NCI-H128 (cell line): ENCODE measurements at regions not wholly inside any gene's neighbourhood (a gene's known extent, or its start where the extent isn't known, plus 50 kb on each side); places are given as distances from the start of the nearest gene placed in this dataset.

Experiments used
- DNase-seq: peaks from one replicate; lab custom pipeline; 2025; ENCODE audit not compliant: unreplicated experiment; lab: John Stamatoyannopoulos, UW

DNA sequence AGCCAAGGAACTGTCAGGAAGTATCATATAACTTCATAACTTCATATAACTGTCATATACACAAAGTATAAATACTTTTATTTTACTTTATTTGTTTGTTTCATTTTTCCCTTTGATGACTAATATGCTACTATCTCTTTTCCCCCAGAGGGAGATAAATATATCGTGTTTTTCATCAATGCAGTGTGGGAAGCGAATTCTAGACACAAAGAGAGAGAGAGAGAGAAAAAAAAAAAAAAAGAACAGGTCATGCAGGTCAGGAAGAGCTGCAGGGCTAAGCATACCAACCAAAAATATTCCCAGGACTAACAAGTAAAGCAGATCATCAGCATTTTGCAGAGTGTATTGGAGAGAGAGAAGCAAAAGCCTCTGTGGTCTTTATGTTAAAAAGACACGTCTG lies 1849.2 kb downstream of the STIM2 start:
- no peak for DNase-seq

DNA sequence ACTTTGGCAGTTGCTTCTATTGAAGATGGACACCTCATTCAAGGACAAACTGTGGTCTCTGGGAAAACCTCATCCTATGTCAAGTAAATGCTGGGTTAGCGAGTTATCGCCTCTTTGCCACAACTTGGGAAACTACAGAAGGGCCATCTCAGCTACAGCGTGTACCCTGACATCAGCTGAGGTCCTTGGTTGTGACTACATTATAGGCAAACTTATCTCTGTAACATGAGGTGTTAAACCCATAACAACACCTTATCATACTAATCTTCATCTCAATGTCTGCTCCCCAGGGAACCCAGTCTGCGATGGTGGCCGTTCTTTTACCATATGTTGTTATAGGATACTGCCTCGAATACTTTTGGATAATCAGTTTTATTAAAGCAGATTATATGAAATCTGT lies 1862.7 kb downstream of the STIM2 start:
- no peak for DNase-seq

DNA sequence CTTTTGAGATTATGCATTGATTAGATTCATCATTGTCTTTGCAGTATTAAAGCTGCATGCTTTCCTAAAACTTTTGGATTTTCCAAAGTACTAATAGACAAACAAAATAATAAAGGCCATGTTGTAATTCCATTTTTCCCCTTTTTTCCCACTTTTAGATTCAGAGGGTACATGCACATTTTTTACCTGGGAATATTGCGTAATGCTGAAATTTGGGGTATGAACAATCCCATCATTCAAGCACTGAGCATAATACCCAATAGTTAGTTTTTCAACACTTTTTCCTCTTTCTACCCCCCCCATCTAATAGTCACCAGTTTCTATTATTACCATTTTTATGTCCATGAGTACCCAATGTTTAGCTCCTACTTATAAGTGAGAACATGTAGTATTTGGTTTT lies 1863.6 kb downstream of the STIM2 start:
- no peak for DNase-seq

DNA sequence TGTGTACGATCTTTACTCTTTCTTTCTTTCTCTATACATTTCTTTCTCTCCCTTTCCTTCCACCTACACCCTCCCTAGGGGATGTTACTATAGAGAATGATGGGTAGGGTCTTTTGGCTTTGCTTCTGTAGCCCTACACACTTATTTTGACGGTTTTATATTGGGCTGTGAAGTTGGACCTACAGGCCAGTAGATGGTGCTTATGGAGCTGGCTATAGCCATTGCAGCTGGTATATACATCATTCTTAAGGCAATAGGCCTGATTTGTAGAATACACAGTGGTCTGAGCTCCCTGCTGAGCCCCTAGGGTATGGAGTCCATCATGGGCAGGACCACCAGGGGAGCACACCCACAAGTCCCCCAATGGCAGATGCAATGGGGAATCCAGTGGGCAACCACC lies 1869.7 kb downstream of the STIM2 start:
- no peak for DNase-seq

DNA sequence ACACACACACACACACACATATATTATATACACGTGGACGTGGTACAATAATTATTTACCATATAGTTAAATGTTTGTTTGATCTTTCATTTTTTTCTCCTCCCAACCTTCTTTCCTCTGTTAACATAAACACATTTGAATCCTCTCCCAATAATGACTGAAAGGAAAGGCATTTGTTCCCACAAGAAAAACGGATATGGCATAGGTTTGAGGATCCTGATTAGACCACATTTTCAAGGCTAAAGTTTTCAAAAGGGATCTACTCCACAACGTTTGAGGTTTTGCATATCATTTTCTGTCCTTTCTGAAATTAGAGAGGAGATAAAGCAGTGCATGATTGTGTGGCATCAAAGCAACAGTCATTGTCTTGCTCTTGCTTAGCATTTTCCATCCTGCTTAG lies 1883.4 kb downstream of the STIM2 start:
- DNase-seq: no peak

DNA sequence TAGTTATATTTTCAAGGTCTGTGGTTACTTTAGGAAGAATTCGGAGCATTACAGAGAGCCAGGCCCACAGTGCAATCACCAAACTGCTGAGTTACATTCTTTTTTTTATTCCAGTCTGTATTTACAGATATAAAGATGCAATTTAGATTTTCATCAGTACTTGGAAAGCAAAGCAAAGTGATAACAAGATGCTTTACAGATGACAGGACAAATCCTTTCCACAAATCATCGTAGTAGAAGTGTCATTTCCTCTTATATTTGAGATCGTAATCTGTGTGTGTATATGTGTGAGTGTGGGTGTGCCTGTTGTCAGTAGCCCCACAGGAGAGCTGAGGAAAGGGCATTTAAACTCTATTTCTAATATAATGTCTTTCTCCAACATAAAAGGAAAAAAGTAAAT lies 1893.7 kb downstream of the STIM2 start:
- DNase-seq: no peak

DNA sequence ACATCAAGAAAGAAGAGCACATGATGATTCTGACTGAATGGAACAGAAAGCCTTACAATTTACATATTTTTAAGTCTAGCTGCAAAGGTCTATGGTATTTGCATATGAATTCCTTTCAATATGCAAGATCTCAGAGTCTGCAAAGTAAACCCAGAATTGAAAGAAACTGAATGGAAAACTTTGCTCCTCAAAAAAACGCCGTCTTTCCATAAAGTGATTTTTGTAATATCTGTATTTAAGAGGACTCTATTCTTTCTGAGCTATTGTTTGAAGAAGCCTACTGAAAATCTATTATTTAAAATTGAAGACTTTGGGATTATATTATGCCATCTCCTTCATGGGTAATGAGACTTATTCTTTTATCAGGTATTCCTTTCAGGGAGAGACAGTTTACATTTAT lies 1894.4 kb downstream of the STIM2 start:
- DNase-seq: no peak

DNA sequence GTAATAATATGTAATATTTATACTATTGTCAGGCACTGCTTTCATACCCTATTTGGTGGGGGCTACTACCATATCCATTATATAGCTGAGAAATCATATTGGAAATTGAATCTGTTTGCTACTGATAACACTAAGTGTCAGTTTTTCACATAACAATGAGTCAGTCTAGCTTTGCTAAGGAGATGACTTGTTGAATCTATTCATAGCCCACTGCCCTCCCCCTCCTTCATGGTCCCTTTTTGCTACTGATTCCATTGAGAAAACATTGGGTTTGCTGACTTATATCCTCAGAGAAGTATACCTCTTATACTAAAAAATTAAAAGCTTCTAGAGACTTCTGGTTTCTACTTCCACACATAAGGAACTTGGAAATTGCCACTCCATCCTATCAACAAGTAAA lies 1898.4 kb downstream of the STIM2 start:
- no peak for DNase-seq

DNA sequence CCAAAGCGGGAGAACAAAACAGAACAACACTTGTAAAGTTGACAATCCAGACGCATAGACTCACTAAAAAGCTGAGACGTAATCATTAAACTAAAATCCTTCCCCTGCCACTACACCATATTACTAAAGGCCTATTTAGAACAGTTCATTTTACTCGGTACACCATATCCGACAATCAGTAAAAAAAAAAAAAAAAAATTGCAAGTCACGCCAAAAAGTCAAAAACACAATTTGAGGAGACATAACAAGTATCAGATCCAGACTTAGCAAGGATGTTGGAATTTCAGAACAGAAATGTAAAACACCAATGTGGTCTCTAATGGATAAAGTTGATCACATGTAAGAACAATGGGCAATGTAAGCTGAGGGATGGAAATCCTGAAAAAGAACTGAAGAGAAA lies 1899.4 kb downstream of the STIM2 start:
- no peak for DNase-seq

DNA sequence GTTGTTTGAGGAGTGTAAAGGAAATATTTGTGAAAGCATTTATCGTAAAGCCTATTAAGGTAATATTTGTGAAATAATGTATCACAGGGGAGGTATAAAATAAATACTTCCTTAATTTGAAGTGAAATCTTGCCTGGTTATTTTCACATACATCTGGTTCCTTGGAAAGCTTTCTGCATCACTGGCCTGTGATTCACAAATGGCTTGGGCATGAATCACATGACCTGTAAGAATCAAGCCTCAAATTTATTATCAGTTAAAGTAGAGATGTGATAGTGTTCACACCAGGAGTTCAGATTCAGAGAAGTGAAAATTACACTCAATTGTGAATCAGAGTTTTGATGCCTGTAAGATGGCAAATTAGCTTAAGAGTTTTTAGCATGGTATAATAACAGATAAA lies 1911.4 kb downstream of the STIM2 start:
- no peak for DNase-seq

DNA sequence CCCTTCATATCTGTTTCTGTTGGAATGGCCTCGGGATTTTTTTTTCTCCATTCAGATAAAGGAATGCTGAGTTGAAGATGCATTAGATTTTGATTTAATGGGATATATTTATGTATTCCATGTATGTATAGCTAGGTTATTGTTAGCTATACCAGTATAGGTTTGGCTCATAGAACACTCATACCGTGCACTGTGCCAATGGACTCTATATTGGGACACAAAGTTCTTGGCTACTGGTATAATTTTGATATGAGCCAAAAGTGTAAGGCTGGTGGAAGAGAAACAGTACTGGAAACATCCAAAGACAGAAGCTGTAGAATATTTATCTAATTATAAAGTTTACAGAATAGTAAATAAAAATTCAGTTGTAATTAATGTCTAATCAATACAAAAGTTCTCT lies 1912.1 kb downstream of the STIM2 start:
- no peak for DNase-seq

DNA sequence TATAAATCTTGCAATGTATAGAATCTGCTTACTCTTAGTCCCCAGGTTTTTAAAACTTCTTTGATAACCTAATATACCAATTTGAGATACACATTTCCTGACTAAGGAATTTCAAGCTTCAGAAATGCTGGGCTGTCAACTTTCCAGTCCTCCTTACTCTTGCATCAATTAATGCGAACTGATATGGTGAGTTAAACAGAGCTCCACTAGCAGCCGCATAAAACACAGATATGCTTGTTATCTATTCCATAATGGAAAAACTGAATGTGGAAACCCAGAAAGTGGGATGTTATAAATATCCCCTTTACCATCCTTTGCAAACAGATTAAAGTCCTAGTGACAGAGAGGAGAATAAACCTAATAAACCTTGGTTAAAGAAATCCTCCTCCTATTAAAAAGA lies 1913.7 kb downstream of the STIM2 start:
- no peak for DNase-seq

DNA sequence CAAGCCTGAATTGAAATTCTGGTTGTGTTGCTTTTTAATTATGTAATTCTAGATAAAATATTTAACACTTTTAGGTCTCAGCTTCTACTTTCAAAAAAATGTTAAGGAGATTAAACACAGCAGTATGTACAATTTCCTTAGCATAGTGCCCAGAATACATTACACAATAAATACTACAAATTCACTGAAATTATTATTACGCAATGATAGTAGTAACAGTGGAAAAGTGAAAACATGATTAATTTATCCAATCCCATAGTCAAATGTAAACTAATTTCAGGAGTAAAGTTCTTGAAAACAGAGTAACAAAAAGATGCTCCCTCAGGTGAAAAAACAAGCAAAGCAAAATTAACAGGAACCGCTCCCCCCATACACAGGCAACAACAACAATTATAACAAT lies 1915.4 kb downstream of the STIM2 start:
- no peak for DNase-seq

DNA sequence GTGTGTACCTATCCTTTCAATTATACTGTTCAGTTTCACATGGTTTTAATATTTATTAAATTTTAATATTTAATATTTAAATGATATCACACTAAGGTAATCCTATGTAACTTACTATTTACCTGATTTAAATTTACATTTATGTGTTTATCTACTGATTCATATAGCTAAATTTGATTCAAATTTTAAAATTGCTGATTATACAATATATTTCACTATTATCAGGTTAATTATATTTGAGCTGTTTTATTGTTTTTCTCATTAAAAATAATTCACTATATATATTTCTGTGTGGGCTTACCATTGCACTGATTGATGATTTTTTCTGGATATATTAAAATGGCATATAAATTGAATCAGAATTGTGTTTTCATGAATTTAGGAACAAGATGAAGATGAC lies 1923.5 kb downstream of the STIM2 start:
- DNase-seq: no peak

DNA sequence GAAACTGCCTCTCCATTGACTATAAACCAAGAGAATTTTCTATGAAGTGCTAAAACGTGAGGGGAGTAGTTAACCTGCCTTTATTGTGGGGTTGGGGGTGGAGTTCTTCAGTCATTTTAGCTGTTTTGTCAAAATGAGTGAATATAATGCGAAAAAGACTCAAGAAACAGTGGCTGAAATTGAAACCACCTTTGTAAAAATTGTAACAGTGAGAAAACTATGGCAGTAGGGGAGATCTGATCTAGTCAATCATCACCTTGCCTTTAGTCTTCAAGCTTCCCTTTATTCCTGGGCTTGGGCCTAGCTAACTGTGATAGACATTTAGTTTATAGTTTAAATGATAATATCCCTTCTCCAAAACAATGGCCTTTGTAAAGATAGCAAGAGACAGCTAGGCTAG lies 1927.3 kb downstream of the STIM2 start:
- no peak for DNase-seq

DNA sequence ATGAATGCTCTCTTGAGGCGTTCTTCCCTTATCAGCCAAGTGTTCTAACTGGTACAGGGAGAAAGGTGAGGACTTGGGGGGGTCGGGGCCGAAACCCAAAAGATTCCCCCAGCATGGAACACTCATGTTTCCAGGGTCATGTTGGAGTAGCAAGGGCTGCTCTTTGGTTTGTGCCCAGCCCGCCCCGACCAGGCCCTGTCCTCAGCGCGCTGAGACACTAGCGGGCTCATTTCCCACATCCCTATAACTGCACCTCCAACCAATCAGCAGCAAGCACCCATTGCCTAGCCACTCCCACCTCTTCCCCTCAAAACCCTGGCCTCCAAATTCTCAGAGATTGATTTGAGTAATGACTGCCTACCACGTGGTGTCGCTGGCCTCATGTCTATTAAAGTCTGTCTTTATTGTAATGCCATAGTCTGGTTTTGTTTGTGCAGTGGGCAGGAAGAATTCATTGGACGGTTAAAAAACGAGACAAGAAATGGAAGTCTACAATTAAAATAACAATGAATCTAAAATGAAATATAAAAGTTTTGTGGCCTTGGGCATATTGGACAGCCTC lies 1928.4 kb downstream of the STIM2 start:
- DNase-seq: no peak

DNA sequence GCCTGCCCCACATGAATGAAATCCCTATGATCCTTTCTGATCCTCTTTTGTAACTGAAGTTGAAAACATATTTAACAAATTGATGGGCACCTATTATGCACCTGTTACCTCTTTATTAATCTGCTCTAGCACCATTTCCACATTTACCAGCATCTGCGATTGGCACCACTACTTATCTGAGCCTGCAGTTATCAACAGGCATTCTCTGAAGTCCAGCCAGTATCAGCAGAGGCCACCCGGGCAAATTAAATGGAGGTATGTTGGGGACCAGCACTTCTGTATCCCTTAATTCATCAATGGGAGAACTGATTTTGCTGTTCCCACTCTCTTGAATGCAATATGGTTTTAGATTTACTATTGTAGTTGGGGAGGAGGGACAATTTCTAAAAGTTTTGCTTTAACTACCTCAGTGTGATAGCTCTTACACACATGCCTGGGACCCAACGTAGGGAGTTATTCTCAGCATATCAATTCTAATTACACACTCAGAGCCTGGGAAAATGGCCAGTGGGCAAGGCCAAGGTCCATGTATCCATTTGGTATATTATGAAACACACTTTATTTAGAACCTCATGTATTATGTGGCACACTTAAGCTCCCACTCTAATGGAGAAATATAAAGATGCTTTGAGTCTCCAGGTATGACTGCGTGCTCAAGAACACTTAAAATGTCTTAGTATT lies 1927.1 kb upstream of the PCDH7 start:
- DNase-seq: no peak

DNA sequence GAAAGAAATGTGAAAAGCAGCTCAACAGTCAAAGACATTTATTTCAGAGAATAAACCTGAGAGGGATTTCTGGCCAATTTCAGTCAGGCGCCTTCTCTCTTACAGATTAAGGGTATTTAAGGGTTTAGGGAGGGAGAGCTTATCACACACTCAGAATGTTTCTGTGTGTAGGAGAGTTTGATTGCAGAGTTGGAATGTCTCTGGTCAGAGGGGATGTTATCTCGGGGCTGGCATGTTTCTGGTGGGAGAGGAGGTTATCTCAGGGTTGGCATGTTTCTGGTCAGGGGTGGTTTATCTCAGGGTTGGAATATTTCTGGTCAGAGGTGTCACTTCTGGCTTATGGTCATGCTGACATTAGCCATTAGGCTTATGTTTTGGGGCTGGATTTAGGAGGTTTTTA lies 1920.5 kb upstream of the PCDH7 start:
- DNase-seq: no peak

DNA sequence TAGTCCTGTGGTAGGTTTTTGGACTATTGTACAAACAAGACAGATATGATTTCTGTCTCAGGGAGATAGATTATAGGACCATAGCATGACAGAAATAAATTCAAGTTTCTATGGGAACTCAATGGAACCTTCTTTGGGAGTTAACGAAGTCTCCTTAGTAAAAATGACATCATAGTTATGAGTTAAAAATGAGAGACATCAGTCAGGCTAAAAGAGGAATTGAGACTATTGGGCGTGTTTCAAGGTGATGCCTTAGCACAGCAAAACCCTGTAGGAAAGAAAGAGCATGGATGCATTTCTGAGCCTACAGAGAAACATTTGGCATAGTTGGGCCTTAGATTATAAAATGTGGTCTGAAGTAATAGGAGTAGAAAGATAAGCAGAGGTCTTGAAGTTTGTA lies 1909.1 kb upstream of the PCDH7 start:
- no peak for DNase-seq

DNA sequence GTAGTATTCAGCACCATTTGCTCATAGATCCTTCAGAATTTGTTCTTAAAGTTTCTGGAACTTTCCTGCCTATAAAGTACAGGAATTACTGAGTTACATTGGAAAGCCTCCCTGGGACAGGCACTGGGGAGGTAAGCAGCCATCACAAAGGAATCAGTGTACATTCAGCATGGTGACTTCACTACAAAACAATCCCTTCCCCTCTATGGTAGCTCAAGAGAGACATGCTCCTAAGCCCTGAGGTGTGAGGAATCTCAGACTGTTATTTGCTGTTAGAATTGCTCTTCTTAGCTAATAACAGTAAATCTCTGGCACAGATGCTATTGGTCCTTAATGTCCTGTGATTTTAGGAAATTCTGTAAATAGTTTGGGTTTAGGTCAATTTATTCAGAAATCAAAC lies 1898.0 kb upstream of the PCDH7 start:
- no peak for DNase-seq

DNA sequence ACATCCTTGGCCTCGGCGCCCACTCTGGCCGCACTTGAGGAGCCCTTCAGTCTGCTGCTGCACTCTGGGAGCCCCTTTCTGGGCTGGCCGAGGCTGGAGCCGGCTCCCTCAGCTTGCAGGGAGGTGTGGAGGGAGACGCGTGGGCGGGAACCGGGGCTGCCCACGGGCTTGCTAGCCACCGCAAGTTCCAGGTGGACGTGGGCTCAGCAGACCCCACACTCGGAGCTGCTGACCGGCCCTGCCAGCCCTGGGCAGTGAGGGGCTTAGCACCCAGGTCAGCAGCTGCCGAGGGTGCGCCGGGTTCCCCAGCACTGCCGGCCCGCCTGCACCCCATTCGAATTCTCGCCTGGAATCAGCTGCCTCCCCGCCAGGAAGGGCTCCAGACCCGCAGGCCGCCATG lies 1892.3 kb upstream of the PCDH7 start:
- no peak for DNase-seq

DNA sequence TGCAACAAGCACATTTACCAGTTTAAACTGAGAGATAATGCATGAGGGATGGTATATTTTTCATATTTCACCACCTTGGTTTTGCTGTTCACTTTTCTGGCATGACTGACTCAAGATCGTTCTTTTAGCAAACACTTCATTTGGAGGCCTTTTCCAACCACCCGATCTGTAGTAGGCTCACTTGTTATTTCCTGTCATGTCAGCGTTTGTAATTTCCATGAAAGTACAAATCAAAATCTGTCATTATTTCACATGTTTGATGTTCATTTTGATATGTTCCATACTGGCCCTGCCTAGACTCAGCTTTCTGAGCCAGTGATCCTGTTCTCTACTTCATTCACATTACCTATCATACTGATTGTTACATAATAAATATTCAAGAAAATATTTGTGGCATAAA lies 1888.3 kb upstream of the PCDH7 start:
- no peak for DNase-seq

DNA sequence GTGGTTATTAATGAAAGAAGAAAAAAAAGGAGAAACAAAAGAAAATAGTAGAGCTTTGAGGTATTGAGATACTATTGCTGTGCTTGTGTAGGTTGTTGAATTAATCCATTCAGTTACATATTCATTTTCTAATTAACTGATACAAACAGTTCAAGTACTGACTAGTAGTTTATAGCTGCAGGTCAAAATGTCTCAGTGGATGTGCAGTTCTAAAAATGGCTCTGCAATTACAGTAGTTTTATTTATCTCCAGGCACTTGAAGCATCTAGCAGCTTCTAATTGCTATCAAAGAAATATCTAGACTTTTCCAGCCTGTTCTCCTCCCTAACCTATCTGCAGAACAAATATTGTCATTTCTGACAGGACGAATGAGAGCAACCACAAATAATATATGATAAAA lies 1887.7 kb upstream of the PCDH7 start:
- DNase-seq: no peak
